Colon (tissue), 2 donors: ENCODE measurements at regions not wholly inside any gene's neighbourhood (a gene's known extent, or its start where the extent isn't known, plus 50 kb on each side); places are given as distances from the start of the nearest gene placed in this dataset.

ENCODE experiments used
- FAIRE-seq: peaks from 2 replicates; lab custom pipeline; 2012; peaks lifted over from hg19 to GRCh38; lab: Jason Lieb, UNC
- donor health status: control.
- donor health status: control.

GRCh38 chr10:8987712-8988111 lies 933.2 kb downstream of the GATA3 start:
- FAIRE-seq, result no peak

DNA sequence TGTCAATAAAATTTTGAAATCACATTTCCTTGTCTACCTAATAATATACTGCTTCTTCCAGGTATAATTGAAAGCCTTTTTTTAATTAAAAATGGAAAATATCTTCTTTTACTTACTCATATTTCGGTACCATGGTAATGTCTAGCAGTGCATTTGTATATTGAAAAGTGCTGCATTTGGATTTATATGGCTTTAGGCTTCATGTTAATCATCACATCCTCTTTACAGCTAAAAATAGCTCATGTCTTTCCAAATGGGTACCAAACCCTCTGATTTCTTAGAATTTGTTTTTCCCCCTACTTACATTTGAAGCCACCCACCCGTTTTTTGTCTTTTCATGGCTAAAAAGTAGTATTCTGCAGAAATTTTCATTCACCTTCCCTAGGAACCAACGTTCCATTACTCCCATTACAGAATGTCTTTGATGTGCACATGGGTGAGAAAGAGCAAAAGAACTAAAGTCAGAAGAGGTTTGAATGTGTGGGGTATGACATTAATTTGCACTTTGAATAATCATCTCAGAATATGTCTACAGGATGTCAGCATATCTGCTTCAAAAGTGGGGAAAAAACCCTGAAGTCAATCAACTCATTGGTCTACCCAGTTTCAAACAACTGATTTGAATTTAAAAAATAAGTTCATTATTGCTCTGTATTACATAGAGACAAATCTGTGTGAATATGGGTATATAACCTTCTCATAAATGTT lies 935.9 kb downstream of the GATA3 start:
- no peak for FAIRE-seq

GRCh38 chr10:8992009-8992408 lies 937.5 kb downstream of the GATA3 start:
- FAIRE-seq, result no peak

GRCh38 chr10:8993864-8994263 lies 939.4 kb downstream of the GATA3 start:
- FAIRE-seq, result no peak

DNA sequence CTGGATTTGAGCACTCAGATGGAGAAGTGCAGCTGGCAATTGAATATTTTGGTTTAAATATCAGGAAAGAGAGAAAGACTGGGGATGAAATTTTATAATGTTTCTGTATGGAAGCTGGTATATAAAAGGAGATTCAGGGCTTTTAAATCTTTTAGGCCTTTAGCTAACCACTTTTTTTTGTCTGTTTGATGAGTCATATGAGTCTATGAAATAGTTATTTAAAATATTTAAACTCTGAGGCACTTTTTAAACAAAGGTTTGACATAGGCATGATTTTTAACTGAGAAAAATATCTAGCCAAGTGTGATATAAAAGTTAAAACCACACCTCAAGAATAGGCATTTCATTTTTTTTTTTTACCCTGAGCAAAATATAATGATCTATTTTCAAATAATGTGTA lies 944.3 kb downstream of the GATA3 start:
- no peak for FAIRE-seq

DNA sequence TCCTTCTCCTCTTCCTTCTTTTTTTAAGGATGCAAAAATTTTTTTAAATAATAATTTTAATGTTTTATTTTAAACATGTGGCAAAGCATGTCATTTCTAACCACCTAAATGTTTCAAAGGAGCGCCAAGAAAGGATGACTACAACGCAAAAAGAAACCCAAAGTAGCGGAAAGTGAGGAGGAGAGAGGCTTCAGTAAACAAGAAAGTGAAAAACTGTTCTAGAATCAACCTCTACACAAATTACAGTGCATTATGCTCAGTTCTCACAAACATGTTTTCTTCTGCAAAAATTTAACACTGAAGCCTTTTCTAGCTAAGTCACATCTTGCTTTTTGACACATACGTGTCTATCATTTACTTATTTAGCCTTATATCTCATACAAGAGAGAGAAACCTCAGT lies 948.6 kb downstream of the GATA3 start:
- FAIRE-seq, result no peak

GRCh38 chr10:9004736-9005135 lies 950.2 kb downstream of the GATA3 start:
- FAIRE-seq, result no peak

GRCh38 chr10:9009505-9009904 lies 955.0 kb downstream of the GATA3 start:
- FAIRE-seq, result no peak

DNA sequence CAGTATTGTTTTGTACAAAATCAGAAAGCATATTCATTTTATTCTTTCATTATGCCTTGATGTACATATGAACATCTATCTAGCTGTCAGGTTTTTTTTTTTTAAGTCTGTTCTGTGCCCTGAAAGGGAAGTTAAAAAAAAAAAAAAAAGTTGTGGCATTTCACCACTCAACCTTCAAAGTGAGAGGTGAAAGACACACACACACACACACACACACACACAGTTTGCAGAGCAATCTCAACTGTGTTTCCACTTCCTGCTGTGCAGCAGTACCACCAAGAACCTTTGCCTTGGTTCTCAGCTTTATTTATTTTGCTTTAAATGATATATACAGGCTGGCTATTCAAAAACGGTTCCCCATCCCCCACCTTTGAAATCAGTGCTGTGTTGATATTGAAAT lies 955.6 kb downstream of the GATA3 start:
- no peak for FAIRE-seq

GRCh38 chr10:9010931-9011670 lies 956.6 kb downstream of the GATA3 start:
- FAIRE-seq, result no peak

GRCh38 chr10:9012312-9012711 lies 957.8 kb downstream of the GATA3 start:
- no peak for FAIRE-seq

DNA sequence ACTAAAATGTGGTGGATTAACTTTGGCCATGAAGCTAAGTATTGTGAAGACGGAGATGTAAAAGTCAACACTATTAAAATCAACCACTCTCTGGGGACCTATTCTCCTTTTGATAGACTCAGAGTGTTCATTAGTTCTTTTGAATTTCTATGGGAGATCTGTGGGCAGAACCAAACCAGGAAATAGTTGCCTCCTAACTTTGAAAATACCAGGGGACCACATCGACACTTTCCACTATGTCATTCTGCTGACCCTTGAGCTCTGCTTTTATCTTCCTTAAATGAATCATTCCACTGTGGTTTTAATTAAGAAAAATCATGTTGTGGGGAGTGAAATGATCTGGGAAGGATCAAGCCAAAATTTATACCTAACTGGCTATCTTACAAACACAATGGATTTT lies 960.5 kb downstream of the GATA3 start:
- FAIRE-seq, result no peak

DNA sequence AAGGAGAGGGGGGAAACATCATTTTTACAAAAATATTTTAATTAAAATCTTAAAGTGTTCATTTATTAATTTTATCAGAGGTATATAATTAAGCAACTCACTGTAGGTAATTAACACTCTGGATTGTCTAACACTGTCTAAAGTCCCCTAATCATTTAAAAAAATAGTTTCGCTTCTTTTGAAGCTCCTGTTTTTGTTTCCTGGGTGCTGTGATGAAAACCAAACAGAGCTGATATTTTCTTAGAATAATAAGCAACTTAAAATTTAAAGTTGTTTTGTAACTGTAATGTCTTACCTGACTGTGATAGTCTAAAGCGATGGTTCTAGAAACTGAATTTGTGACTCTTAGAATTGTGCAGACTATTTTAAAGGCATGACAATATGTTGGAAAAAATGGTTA lies 961.0 kb downstream of the GATA3 start:
- no peak for FAIRE-seq

- FAIRE-seq, result no peak
Observed at GRCh38 chr10:9016930-9017329, 962.4 kb downstream of the GATA3 start.

DNA sequence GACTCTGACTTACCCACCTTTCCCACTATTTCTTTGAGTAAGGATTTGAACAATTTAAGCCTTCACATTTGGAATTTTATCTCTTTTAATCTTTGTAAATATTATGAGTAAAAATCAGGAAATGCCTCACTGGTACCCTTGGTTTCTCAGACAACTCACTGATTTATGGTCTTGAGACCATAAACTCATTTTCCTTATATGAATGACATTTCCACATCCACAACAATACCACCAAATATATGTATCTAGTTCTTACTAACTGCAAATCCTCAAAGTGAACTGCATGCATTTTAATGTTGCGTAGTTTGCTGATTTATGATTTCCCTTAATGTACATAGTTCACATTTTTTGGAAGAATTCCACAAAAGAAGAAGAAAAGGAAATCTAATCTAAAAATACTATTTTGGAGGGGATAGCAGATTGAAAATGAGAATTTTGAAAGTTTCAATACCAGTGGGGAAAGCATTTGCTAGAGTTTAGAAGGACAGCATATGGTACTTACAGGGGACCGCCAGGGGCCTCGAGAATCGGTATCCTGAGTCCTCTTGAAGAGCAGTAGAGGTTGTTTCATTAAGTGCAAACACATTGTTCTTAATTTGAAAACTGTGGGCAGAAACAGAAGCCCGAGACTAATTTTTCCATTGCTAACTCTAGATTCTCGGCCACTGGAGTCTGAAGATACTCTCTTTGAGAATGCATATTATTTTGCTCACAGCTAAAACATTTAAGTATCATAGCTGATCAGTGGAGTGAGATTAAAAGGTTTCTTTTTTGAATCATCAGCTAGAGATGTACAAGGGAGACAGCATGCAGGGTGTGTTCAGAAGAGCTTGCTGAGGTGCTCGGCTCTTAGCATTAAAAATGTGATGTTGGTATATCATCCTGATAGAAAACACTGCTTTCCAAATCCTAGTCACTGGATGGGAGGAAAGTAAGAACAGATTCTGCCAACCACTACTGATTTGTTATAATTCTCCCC lies 964.0 kb downstream of the GATA3 start:
- FAIRE-seq, result no peak

DNA sequence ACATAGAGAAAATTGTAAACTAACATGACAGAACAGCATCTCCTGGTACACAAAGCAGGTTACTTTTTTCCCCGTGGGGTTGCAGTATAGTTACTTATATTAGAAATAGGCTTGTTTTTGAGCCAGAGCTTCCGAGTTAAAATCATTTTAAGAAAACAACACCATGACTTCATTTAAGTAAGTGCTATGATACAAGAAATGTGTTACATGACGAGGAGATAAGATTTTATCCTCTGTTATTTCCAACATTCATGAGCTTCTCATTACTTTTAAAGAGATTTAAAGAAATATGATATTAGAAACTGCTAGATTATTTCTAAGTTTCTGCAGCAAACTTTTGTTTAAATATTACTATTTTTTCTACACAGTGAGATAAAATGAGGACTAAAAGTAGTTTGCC lies 968.7 kb downstream of the GATA3 start:
- no peak for FAIRE-seq

- FAIRE-seq, result no peak
Observed at GRCh38 chr10:9024210-9024609, 969.7 kb downstream of the GATA3 start.

DNA sequence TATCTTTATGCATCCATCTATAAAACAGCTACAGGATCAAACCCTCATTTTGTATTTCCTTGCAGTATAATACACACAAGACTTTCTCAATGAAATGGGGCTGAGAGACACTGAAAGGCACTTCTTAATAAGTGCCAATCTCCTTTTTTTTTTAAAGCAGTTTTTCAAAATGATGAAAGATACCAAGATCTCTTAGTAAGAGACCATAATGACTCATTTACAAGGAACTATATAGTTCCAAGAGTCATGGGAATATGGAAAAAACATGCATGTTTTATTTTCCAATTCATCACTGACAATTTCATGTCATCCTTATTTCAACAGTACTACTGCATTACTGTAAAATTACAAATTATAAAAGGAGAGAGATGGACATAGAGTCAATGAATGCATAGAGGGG lies 973.7 kb downstream of the GATA3 start:
- no peak for FAIRE-seq

DNA sequence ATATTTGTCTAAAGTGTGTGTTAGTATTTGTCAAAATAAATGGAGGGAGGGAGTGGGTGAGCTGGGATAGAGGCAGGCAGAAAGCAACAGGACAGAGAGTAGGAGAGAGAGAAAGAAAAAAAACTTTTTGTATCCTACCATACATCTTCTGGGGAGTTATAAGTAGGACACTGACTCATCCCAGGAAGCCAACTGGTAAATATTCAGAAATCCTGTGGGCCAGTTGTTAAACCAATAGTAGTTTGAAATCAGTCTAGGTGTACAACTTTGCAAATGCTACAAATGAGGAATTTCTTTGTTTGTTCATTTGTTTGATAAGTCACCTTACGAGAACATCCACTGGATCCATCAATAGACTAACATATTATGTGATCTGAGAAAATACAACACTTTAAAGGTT lies 980.9 kb downstream of the GATA3 start:
- FAIRE-seq, result no peak

- FAIRE-seq, result no peak
Observed at GRCh38 chr10:9036711-9037204, 982.3 kb downstream of the GATA3 start.

DNA sequence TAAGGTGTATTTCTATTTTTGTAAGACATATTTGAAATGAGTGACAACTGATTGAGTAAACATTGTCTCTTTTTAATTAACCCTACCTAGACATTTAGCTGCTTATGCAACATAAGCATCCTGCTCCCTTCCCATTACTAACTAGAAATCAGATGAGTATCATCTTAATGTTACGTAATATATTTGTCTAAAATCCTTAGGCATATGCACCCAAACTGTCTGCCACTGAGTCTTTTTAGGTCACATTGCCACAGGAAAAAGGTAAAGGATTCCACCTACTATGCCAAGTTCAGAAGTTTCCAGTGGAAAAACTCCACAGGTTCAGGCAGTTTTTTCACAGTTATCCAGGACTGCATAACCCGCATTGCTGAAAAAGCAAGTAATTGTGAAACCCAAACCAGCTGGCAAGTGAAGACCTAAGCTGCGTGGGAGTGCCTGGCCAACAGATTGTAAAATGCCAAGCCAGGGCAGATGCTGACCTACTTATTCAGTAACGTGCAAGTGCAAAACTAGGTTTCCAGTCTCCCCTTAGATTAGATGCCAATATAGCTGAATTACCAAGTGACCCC lies 983.7 kb downstream of the GATA3 start:
- FAIRE-seq, result no peak

- FAIRE-seq, result no peak
Observed at GRCh38 chr10:9043466-9043865, 989.0 kb downstream of the GATA3 start.
